ENCODE measurements at regions not wholly inside any gene's neighbourhood (a gene's known extent, or its start where the extent isn't known, plus 50 kb on each side); places are given as distances from the start of the nearest gene placed in this dataset.

DNA sequence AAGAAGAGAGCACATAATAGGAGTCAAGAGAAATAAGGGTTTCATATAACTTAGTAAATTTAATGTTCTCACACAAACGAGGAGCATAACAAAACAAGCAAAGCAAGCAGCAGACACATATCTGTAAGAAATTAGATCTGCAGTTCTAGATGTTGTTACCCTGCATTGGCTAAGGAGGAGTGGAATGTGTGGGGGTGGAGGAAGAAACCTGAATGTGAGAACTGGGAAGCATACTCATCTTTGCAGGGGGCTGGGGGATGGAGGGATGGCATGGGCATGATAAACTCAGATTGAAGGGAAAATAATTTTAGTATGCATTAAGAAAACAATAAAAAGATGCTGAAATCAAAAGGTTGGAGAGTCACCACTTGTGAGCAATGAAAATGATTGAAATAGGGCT, 255.0 kb downstream of the LIG4 start:
- TF ChIP-seq, protein P1, sequence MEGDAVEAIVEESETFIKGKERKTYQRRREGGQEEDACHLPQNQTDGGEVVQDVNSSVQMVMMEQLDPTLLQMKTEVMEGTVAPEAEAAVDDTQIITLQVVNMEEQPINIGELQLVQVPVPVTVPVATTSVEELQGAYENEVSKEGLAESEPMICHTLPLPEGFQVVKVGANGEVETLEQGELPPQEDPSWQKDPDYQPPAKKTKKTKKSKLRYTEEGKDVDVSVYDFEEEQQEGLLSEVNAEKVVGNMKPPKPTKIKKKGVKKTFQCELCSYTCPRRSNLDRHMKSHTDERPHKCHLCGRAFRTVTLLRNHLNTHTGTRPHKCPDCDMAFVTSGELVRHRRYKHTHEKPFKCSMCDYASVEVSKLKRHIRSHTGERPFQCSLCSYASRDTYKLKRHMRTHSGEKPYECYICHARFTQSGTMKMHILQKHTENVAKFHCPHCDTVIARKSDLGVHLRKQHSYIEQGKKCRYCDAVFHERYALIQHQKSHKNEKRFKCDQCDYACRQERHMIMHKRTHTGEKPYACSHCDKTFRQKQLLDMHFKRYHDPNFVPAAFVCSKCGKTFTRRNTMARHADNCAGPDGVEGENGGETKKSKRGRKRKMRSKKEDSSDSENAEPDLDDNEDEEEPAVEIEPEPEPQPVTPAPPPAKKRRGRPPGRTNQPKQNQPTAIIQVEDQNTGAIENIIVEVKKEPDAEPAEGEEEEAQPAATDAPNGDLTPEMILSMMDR (conservative IDR thresholded peaks at IDR 0.05 in 1 of 2, IDR thresholded peaks at IDR 0.05 in 1 of 2; ENCODE audit: extremely low read depth in 1 of 2, insufficient read depth in 1 of 2, low read depth in 1 of 2, low read length in 2 of 2): no peak
- TF ChIP-seq EZH2 (IDR thresholded peaks at IDR 0.05; ENCODE audit: borderline replicate concordance, low read length): no peak
